Rectal smooth muscle tissue (tissue), 1 donor: ENCODE measurements at regions not wholly inside any gene's neighbourhood (a gene's known extent, or its start where the extent isn't known, plus 50 kb on each side); places are given as distances from the start of the nearest gene placed in this dataset.

Source experiments
- H3K27ac ChIP-seq: one replicate; pipeline ENCODE4 v1.7.0; 2013; ENCODE audit warnings: low read depth, low read length, inconsistent platforms
- H3K27me3 ChIP-seq: one replicate; pipeline ENCODE4 v1.7.0; 2013; ENCODE audit warnings: low read length; ENCODE audit not compliant: control insufficient read depth, insufficient read depth
- H3K36me3 ChIP-seq: one replicate; pipeline ENCODE4 v1.7.0; 2013; ENCODE audit warnings: low read length; ENCODE audit not compliant: control insufficient read depth, insufficient read depth
- H3K4me1 ChIP-seq: one replicate; pipeline ENCODE4 v1.7.0; 2013; ENCODE audit warnings: low read length; ENCODE audit not compliant: control insufficient read depth, insufficient read depth
- H3K4me3 ChIP-seq: one replicate; pipeline ENCODE4 v1.7.0; 2013; ENCODE audit warnings: low read length
- H3K9ac ChIP-seq: one replicate; pipeline ENCODE4 v1.7.0; 2013; ENCODE audit warnings: low read length

GRCh38 chr10:4699950-4700730 is 125.9 kb upstream of the AKR1E2 start:
- Histone ChIP-seq H3K36me3 (no peaks in the 10 kb centered on the region), H3K27ac (no peak overlapping the region)

GRCh38 chr10:4698075-4698474 is 127.9 kb upstream of the AKR1E2 start:
- no peak overlapping the region for H3K4me3 ChIP-seq
- no peaks in the 10 kb centered on the region for H3K27me3 ChIP-seq
- H3K4me1 ChIP-seq, result no peaks in the 10 kb centered on the region
- H3K27ac ChIP-seq, result no peak overlapping the region
- H3K36me3 ChIP-seq, result no peaks in the 10 kb centered on the region
- H3K9ac ChIP-seq, result no peak overlapping the region

More at GRCh38 chr10:4699950-4700730, 125.9 kb upstream of the AKR1E2 start:
- Histone ChIP-seq H3K27me3 (no peaks in the 10 kb centered on the region), H3K4me1 (peaks cover 3% of the 10 kb centered on the region), H3K4me3 (no peak overlapping the region), H3K9ac (no peak overlapping the region)

GRCh38 chr10:4696186-4696585 is 129.8 kb upstream of the AKR1E2 start:
- H3K9ac ChIP-seq, result no peak overlapping the region
- H3K27ac ChIP-seq, result no peak overlapping the region
- no peaks in the 10 kb centered on the region for H3K4me1 ChIP-seq
- no peak overlapping the region for H3K4me3 ChIP-seq
- H3K27me3 ChIP-seq, result no peaks in the 10 kb centered on the region
- H3K36me3 ChIP-seq, result no peaks in the 10 kb centered on the region

GRCh38 chr10:4693967-4694366 is 132.0 kb upstream of the AKR1E2 start:
- Histone ChIP-seq H3K36me3 (no peaks in the 10 kb centered on the region), H3K27me3 (no peaks in the 10 kb centered on the region), H3K27ac (no peak overlapping the region), H3K9ac (no peak overlapping the region), H3K4me1 (no peaks in the 10 kb centered on the region), H3K4me3 (no peak overlapping the region)

GRCh38 chr10:4692206-4692605 is 133.8 kb upstream of the AKR1E2 start:
- Histone ChIP-seq H3K36me3 (no peaks in the 10 kb centered on the region), H3K27ac (no peak overlapping the region), H3K27me3 (no peaks in the 10 kb centered on the region), H3K4me1 (no peaks in the 10 kb centered on the region), H3K9ac (no peak overlapping the region), H3K4me3 (no peak overlapping the region)

GRCh38 chr10:4691776-4692175 is 134.2 kb upstream of the AKR1E2 start:
- Histone ChIP-seq H3K9ac (no peak overlapping the region), H3K27ac (no peak overlapping the region), H3K27me3 (no peaks in the 10 kb centered on the region), H3K4me3 (no peak overlapping the region), H3K36me3 (no peaks in the 10 kb centered on the region), H3K4me1 (no peaks in the 10 kb centered on the region)

GRCh38 chr10:4691301-4691700 is 134.7 kb upstream of the AKR1E2 start:
- Histone ChIP-seq H3K27ac (no peak overlapping the region), H3K4me3 (no peak overlapping the region), H3K9ac (no peak overlapping the region), H3K36me3 (no peaks in the 10 kb centered on the region), H3K4me1 (no peaks in the 10 kb centered on the region), H3K27me3 (no peaks in the 10 kb centered on the region)

- Histone ChIP-seq H3K9ac (no peak overlapping the region), H3K4me3 (no peak overlapping the region), H3K27ac (no peak overlapping the region), H3K4me1 (no peaks in the 10 kb centered on the region), H3K36me3 (no peaks in the 10 kb centered on the region), H3K27me3 (no peaks in the 10 kb centered on the region)
Observed at GRCh38 chr10:4688601-4689000, 137.4 kb upstream of the AKR1E2 start.

GRCh38 chr10:4688168-4688567 is 137.8 kb upstream of the AKR1E2 start:
- H3K27ac ChIP-seq, result no peak overlapping the region
- H3K9ac ChIP-seq, result no peak overlapping the region
- no peak overlapping the region for H3K4me3 ChIP-seq
- H3K27me3 ChIP-seq, result no peaks in the 10 kb centered on the region
- H3K4me1 ChIP-seq, result no peaks in the 10 kb centered on the region
- no peaks in the 10 kb centered on the region for H3K36me3 ChIP-seq

GRCh38 chr10:4687397-4687796 is 138.6 kb upstream of the AKR1E2 start:
- H3K36me3 ChIP-seq, result no peaks in the 10 kb centered on the region
- H3K4me3 ChIP-seq, result no peak overlapping the region
- H3K27ac ChIP-seq, result no peak overlapping the region
- H3K9ac ChIP-seq, result no peak overlapping the region
- no peaks in the 10 kb centered on the region for H3K4me1 ChIP-seq
- no peaks in the 10 kb centered on the region for H3K27me3 ChIP-seq

- H3K9ac ChIP-seq, result no peak overlapping the region
- no peaks in the 10 kb centered on the region for H3K36me3 ChIP-seq
- no peak overlapping the region for H3K4me3 ChIP-seq
- H3K27ac ChIP-seq, result no peak overlapping the region
- no peaks in the 10 kb centered on the region for H3K4me1 ChIP-seq
- H3K27me3 ChIP-seq, result no peaks in the 10 kb centered on the region
Observed at GRCh38 chr10:4686644-4686996, 139.4 kb upstream of the AKR1E2 start.

GRCh38 chr10:4685904-4686643 is 139.9 kb upstream of the AKR1E2 start:
- Histone ChIP-seq H3K9ac (no peak overlapping the region), H3K4me1 (no peaks in the 10 kb centered on the region), H3K4me3 (no peak overlapping the region), H3K27me3 (no peaks in the 10 kb centered on the region), H3K36me3 (no peaks in the 10 kb centered on the region), H3K27ac (no peak overlapping the region)

GRCh38 chr10:4685491-4685890 is 140.5 kb upstream of the AKR1E2 start:
- no peaks in the 10 kb centered on the region for H3K27me3 ChIP-seq
- no peak overlapping the region for H3K9ac ChIP-seq
- H3K4me1 ChIP-seq, result no peaks in the 10 kb centered on the region
- no peaks in the 10 kb centered on the region for H3K36me3 ChIP-seq
- no peak overlapping the region for H3K4me3 ChIP-seq
- no peak overlapping the region for H3K27ac ChIP-seq
